Left lung (tissue), 4 donors: ENCODE measurements at regions not wholly inside any gene's neighbourhood (a gene's known extent, or its start where the extent isn't known, plus 50 kb on each side); places are given as distances from the start of the nearest gene placed in this dataset.

ENCODE experiments used
- ATAC-seq: fragments of 200-7000 bp; cut with Tn5 transposase; one replicate; pipeline ENCODE4 v1.9.1; 2020; ENCODE audit warnings: moderate library complexity
- DNase-seq, 4 donors: peaks; one replicate each; pipeline ENCODE4 v3.0.0-alpha.2; 2013 to 2020
- H3K27ac ChIP-seq, 2 donors: fragments of 200-600 bp; sonication (generic) in 1 of 2; one replicate each; pipeline versions ENCODE4 v1.5.0 to v1.8.0; 2020 to 2021
- H3K27me3 ChIP-seq, 2 donors: fragments of 200-600 bp; sonication (generic) in 1 of 2; one replicate each; pipeline versions ENCODE4 v1.5.0 to v1.8.0; 2020 to 2021
- H3K36me3 ChIP-seq, 2 donors: fragments of 200-600 bp; sonication (generic) in 1 of 2; one replicate each; pipeline versions ENCODE4 v1.5.0 to v1.8.0; 2020 to 2021
- H3K4me1 ChIP-seq, 2 donors: fragments of 200-600 bp; one replicate each; pipeline ENCODE4 v1.8.0; 2021
- H3K4me3 ChIP-seq, 2 donors: fragments of 200-600 bp; sonication (generic) in 1 of 2; one replicate each; pipeline versions ENCODE4 v1.5.0 to v1.8.0; 2020 to 2021; ENCODE audit warnings: mild to moderate bottlenecking in 1 of 2
- H3K9me3 ChIP-seq, 2 donors: fragments of 200-600 bp; sonication (generic) in 1 of 2; one replicate each; pipeline versions ENCODE4 v1.5.0 to v1.8.0; 2020 to 2021
- intact Hi-C, 2 donors: fragments of 100-400 bp; cut with DNase I; formaldehyde crosslinking; loops; one replicate each; pipeline versions ENCODE4 v1.11.2 to v1.14.2; 2022
- TF ChIP-seq, protein P1 (sequence below), 2 donors: fragments of 200-600 bp; sonication (generic) in 1 of 2; IDR thresholded peaks; one replicate each; pipeline versions ENCODE4 v1.5.0 to v1.8.0; 2021; ENCODE audit warnings: antibody characterized with exemption in 2 of 2
- donor health status: DM: no; HTN: yes; CAD: no.
- donor health status: DM: no; HTN: no; CAD: no.

DNA sequence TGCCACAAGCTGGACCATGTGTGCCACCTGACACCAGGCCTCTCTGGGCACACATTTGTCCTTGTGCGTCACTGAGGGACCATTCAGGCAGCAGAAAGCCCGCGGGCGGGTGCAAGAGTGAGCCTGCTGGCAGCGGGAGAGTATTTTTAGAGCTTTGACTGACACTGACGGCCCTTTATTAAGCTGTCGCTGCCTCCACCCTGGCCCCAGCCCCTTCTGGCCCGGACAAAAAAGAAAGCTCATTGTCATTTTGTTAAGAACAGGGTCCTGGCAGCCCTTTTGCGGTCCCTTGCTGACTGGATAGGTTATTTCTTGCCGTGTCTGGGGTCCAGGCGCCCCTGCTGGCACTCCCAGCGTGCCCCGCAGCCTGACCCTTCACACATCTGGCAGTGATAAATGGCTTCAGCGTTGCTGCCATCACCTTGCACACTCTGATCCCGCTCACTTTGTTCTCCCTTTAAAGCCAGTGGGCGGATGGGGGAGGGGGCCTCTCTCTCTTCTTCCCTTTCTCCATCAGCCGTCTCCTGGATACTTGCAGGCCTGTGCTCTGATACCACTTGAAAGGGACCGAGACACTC is 78.4 kb upstream of the NKD1 start:
- Histone ChIP-seq H3K4me3 (no peak overlapping the region), H3K4me1 (peaks cover 0 to 8% of the 10 kb centered on the region in 2 donors), H3K27ac (no peak overlapping the region), H3K27me3 (peaks cover 16 to 53% of the 10 kb centered on the region in 2 donors), H3K36me3 (no peaks in the 10 kb centered on the region), H3K9me3 (no peaks in the 10 kb centered on the region)
- ATAC-seq (no peak), DNase-seq (no peak)
- intact Hi-C loops, result no loop called here
- TF ChIP-seq, protein P1, sequence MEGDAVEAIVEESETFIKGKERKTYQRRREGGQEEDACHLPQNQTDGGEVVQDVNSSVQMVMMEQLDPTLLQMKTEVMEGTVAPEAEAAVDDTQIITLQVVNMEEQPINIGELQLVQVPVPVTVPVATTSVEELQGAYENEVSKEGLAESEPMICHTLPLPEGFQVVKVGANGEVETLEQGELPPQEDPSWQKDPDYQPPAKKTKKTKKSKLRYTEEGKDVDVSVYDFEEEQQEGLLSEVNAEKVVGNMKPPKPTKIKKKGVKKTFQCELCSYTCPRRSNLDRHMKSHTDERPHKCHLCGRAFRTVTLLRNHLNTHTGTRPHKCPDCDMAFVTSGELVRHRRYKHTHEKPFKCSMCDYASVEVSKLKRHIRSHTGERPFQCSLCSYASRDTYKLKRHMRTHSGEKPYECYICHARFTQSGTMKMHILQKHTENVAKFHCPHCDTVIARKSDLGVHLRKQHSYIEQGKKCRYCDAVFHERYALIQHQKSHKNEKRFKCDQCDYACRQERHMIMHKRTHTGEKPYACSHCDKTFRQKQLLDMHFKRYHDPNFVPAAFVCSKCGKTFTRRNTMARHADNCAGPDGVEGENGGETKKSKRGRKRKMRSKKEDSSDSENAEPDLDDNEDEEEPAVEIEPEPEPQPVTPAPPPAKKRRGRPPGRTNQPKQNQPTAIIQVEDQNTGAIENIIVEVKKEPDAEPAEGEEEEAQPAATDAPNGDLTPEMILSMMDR (IDR thresholded peaks at IDR 0.05), result no peak

DNA sequence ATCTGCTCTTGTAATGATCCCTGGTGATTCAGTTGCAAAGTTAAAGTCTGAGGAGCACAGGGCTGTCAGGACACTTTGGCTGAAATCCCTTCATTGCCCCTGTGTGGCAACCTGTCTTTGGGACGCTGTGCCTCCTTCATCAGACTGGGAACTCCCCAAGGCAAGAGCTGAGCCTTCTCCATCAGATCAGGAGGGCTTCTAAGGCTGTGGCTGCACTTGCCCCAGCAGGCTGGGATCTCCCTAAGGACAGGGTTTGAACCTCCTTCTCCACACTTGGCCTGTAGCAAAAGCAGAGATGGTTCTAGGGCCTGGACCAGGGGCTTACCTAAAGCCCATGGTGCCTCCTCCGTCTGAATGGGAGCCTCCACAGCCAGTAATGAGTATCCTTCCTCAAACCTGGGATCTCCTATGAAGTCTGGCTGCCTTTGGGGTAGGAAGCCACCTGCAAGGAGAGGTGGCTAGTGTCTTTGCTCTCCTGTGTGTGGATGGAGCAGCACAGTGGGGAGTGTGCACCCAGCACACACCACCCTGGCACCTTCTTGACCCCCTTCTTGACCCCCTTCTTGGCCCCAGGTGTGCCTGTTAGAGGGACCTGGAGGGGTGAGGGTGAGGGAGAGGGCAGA is 79.0 kb upstream of the NKD1 start:
- Histone ChIP-seq H3K27ac (no peak overlapping the region), H3K36me3 (no peaks in the 10 kb centered on the region), H3K9me3 (no peaks in the 10 kb centered on the region), H3K27me3 (peaks cover 16 to 59% of the 10 kb centered on the region in 2 donors), H3K4me1 (peaks cover 0 to 8% of the 10 kb centered on the region in 2 donors), H3K4me3 (no peak overlapping the region)
- intact Hi-C loops, result no loop called here
- no peak for ATAC-seq
- no peak for DNase-seq
- TF ChIP-seq, protein P1 (IDR thresholded peaks at IDR 0.05), result no peak

DNA sequence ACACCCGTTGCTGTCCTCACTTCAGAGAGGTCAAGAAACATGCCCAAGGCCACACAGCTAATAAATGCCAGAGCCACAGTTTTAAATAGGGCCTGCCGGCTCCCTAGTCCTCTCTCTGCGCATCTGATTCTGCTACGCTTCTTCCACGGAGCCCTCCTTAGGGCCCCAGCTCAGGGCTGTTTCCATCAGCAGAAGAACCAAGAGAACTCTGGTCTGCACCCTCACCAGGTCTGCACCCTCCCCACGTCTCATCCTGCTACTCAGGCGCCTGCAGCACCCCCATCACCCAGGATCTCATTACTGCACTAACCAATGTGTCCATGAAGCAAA is 79.5 kb upstream of the NKD1 start:
- Histone ChIP-seq H3K4me1 (peaks cover 0 to 8% of the 10 kb centered on the region in 2 donors), H3K36me3 (no peaks in the 10 kb centered on the region), H3K27me3 (peaks cover 16 to 64% of the 10 kb centered on the region in 2 donors), H3K9me3 (no peaks in the 10 kb centered on the region), H3K4me3 (no peak overlapping the region), H3K27ac (no peak overlapping the region)
- ATAC-seq (no peak), DNase-seq (no peak)
- intact Hi-C loops, result no loop called here
- TF ChIP-seq, protein P1 (IDR thresholded peaks at IDR 0.05), result no peak

DNA sequence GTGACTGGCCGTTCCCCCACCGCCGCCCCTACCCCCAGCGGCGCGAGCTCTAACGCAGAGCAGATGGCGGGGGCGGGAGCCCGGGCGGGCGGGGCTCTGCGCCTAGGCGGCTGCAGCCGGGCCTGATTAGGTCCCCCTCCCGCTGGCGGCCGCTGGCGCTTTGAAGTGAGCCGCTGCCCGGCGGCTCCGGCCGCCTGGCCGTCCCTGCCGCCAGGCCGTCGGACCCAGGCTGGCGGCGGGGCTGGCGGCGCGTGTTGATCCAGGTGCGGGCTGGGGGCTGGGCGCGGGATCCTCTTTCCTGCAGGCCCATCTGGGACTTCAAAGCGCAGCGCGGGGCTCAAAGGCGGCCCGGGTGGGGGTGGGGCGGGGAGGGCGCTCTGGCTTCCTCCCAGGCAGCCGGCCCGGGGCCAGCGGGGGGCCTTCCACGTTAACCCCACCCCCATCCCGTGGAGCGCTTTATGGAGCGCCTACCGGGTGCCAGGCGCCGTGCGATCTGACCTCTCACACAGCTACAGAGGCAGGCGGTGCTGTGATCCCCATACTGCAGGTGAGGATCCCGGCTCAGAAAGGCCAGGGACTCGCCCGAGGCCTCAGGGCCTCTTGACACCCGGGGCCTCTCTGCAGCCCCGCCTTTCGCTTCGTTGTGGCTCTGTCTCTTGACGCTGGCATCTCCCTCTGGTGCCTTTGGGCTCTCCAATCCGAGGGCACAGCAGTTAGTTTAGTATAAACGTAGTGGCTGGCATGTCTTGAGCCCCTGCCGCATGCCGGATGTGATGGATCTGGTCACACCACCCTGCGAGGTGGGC is 80.0 kb upstream of the NKD1 start:
- DNase-seq, result peak; percentile 26 to 79 (median 48)
- peak overlapping the region in 1 of 2 donors; percentile 19 for H3K4me3 ChIP-seq
- peaks cover 16 to 70% of the 10 kb centered on the region in 2 donors for H3K27me3 ChIP-seq

More for the DNA sequence above, 80.0 kb upstream of the NKD1 start:
- TF ChIP-seq, protein P1 (IDR thresholded peaks at IDR 0.05), result no peak
- no peaks in the 10 kb centered on the region for H3K36me3 ChIP-seq
- H3K27ac ChIP-seq, result no peak overlapping the region
- H3K9me3 ChIP-seq, result no peaks in the 10 kb centered on the region
- peaks cover 0 to 8% of the 10 kb centered on the region in 2 donors for H3K4me1 ChIP-seq
- ATAC-seq, result peak; percentile 76
- intact Hi-C loops, result no loop called here
